Skeletal muscle tissue (tissue), 3 donors: ENCODE measurements at regions not wholly inside any gene's neighbourhood (a gene's known extent, or its start where the extent isn't known, plus 50 kb on each side); places are given as distances from the start of the nearest gene placed in this dataset.

Experiments
- H3K27ac ChIP-seq: one replicate; pipeline ENCODE4 v1.7.0; 2013; ENCODE audit warnings: mild to moderate bottlenecking, low read depth, low read length, inconsistent platforms
- H3K27me3 ChIP-seq, 3 donors: one replicate each; pipeline ENCODE4 v1.7.0; 2013; ENCODE audit warnings: low read length in 3 of 3; ENCODE audit not compliant: control insufficient read depth in 3 of 3, insufficient read depth in 3 of 3
- H3K36me3 ChIP-seq, 3 donors: one replicate each; pipeline ENCODE4 v1.7.0; 2013; ENCODE audit warnings: low read length in 3 of 3; ENCODE audit not compliant: control insufficient read depth in 3 of 3, insufficient read depth in 3 of 3
- H3K4me1 ChIP-seq, 3 donors: one replicate each; pipeline ENCODE4 v1.7.0; 2013; ENCODE audit warnings: low read length in 3 of 3, mild to moderate bottlenecking in 3 of 3; ENCODE audit not compliant: control insufficient read depth in 3 of 3, insufficient read depth in 3 of 3
- H3K4me3 ChIP-seq, 3 donors: one replicate each; pipeline ENCODE4 v1.7.0; 2013; ENCODE audit warnings: low read length in 3 of 3
- H3K9ac ChIP-seq, 3 donors: one replicate each; pipeline ENCODE4 v1.7.0; 2013; ENCODE audit warnings: low read length in 3 of 3, mild to moderate bottlenecking in 3 of 3, moderate library complexity in 2 of 3, low read depth in 1 of 3
- H3K9me3 ChIP-seq, 3 donors: one replicate each; pipeline ENCODE4 v1.7.0; 2013; ENCODE audit warnings: low read length in 3 of 3; ENCODE audit not compliant: control insufficient read depth in 3 of 3
- donor health status: Osteomylitis.

GRCh38 chr10:108861181-108861754, 1062.0 kb downstream of the XPNPEP1 start:
- H3K9me3 ChIP-seq = no peaks in the 10 kb centered on the region
- no peak overlapping the region for H3K27ac ChIP-seq
- no peaks in the 10 kb centered on the region for H3K27me3 ChIP-seq
- no peaks in the 10 kb centered on the region for H3K4me1 ChIP-seq
- H3K36me3 ChIP-seq = no peaks in the 10 kb centered on the region
- no peak overlapping the region for H3K4me3 ChIP-seq
- H3K9ac ChIP-seq = no peak overlapping the region

- no peaks in the 10 kb centered on the region for H3K9me3 ChIP-seq
Observed at GRCh38 chr10:108852211-108852610, 1071.1 kb downstream of the XPNPEP1 start.

GRCh38 chr10:108850138-108850854, 1073.0 kb downstream of the XPNPEP1 start:
- Histone ChIP-seq H3K4me3 (no peak overlapping the region), H3K4me1 (no peaks in the 10 kb centered on the region), H3K27ac (no peak overlapping the region), H3K36me3 (no peaks in the 10 kb centered on the region), H3K9me3 (peaks cover 0 to 1% (median 0%) of the 10 kb centered on the region in 3 donors), H3K27me3 (no peaks in the 10 kb centered on the region), H3K9ac (no peak overlapping the region)

More at GRCh38 chr10:108852211-108852610, 1071.1 kb downstream of the XPNPEP1 start:
- Histone ChIP-seq H3K4me3 (no peak overlapping the region), H3K27me3 (no peaks in the 10 kb centered on the region), H3K27ac (no peak overlapping the region), H3K9ac (no peak overlapping the region), H3K4me1 (no peaks in the 10 kb centered on the region), H3K36me3 (no peaks in the 10 kb centered on the region)

- Histone ChIP-seq H3K36me3 (no peaks in the 10 kb centered on the region), H3K9me3 (peaks cover 0 to 1% (median 0%) of the 10 kb centered on the region in 3 donors), H3K27ac (no peak overlapping the region), H3K4me1 (no peaks in the 10 kb centered on the region), H3K4me3 (no peak overlapping the region), H3K9ac (no peak overlapping the region), H3K27me3 (no peaks in the 10 kb centered on the region)
Observed at GRCh38 chr10:108849688-108850087, 1073.6 kb downstream of the XPNPEP1 start.

GRCh38 chr10:108849186-108849585, 1074.1 kb downstream of the XPNPEP1 start:
- Histone ChIP-seq H3K36me3 (no peaks in the 10 kb centered on the region), H3K9me3 (peaks cover 0 to 1% (median 0%) of the 10 kb centered on the region in 3 donors)

GRCh38 chr10:108848046-108848445, 1075.3 kb downstream of the XPNPEP1 start:
- Histone ChIP-seq H3K27me3 (no peaks in the 10 kb centered on the region), H3K36me3 (no peaks in the 10 kb centered on the region), H3K27ac (no peak overlapping the region), H3K4me1 (no peaks in the 10 kb centered on the region), H3K9me3 (peaks cover 0 to 1% (median 0%) of the 10 kb centered on the region in 3 donors), H3K4me3 (no peak overlapping the region), H3K9ac (no peak overlapping the region)

More at GRCh38 chr10:108849186-108849585, 1074.1 kb downstream of the XPNPEP1 start:
- H3K27me3 ChIP-seq = no peaks in the 10 kb centered on the region
- H3K27ac ChIP-seq = no peak overlapping the region
- H3K4me3 ChIP-seq = no peak overlapping the region
- no peaks in the 10 kb centered on the region for H3K4me1 ChIP-seq
- H3K9ac ChIP-seq = no peak overlapping the region

- Histone ChIP-seq H3K4me1 (no peaks in the 10 kb centered on the region), H3K9ac (no peak overlapping the region), H3K9me3 (no peaks in the 10 kb centered on the region), H3K4me3 (no peak overlapping the region), H3K36me3 (no peaks in the 10 kb centered on the region), H3K27me3 (no peaks in the 10 kb centered on the region), H3K27ac (no peak overlapping the region)
Observed at GRCh38 chr10:108840944-108841343, 1082.4 kb downstream of the XPNPEP1 start.

GRCh38 chr10:108836362-108836761, 1086.9 kb downstream of the XPNPEP1 start:
- no peaks in the 10 kb centered on the region for H3K9me3 ChIP-seq
- H3K4me1 ChIP-seq = no peaks in the 10 kb centered on the region
- no peak overlapping the region for H3K4me3 ChIP-seq
- no peaks in the 10 kb centered on the region for H3K36me3 ChIP-seq
- H3K27ac ChIP-seq = no peak overlapping the region
- no peak overlapping the region for H3K9ac ChIP-seq
- no peaks in the 10 kb centered on the region for H3K27me3 ChIP-seq

- Histone ChIP-seq H3K9me3 (no peaks in the 10 kb centered on the region), H3K27me3 (no peaks in the 10 kb centered on the region), H3K4me1 (no peaks in the 10 kb centered on the region), H3K9ac (no peak overlapping the region), H3K27ac (no peak overlapping the region), H3K4me3 (no peak overlapping the region), H3K36me3 (no peaks in the 10 kb centered on the region)
Observed at GRCh38 chr10:108822026-108822425, 1101.3 kb downstream of the XPNPEP1 start.

- H3K27me3 ChIP-seq = no peaks in the 10 kb centered on the region
- H3K36me3 ChIP-seq = no peaks in the 10 kb centered on the region
- no peak overlapping the region for H3K9ac ChIP-seq
- H3K4me3 ChIP-seq = no peak overlapping the region
- H3K4me1 ChIP-seq = no peaks in the 10 kb centered on the region
- no peaks in the 10 kb centered on the region for H3K9me3 ChIP-seq
- H3K27ac ChIP-seq = no peak overlapping the region
Observed at GRCh38 chr10:108819302-108819701, 1104.0 kb downstream of the XPNPEP1 start.
